Sigmoid colon (tissue), 6 donors: ENCODE measurements at regions not wholly inside any gene's neighbourhood (a gene's known extent, or its start where the extent isn't known, plus 50 kb on each side); places are given as distances from the start of the nearest gene placed in this dataset.

ENCODE experiments used
- DNase-seq: peaks from one replicate; pipeline ENCODE4 v3.0.0-alpha.2; 2019
- H3K27ac ChIP-seq, 4 donors: fragments of 200-600 bp; sonication (generic); one replicate each; pipeline ENCODE4 v1.5.1; 2016 to 2019; ENCODE audit warnings: mild to moderate bottlenecking in 1 of 4
- H3K27me3 ChIP-seq, 3 donors: fragments of 200-600 bp; sonication (generic); one replicate each; pipeline ENCODE4 v1.5.1; 2019; ENCODE audit warnings: mild to moderate bottlenecking in 1 of 3
- H3K36me3 ChIP-seq, 4 donors: fragments of 200-600 bp; sonication (generic); one replicate each; pipeline ENCODE4 v1.5.1; 2016 to 2019
- H3K4me1 ChIP-seq, 4 donors: fragments of 200-600 bp; sonication (generic); one replicate each; pipeline ENCODE4 v1.5.1; 2017 to 2019
- H3K4me3 ChIP-seq, 4 donors: fragments of 200-600 bp; sonication (generic); one replicate each; pipeline ENCODE4 v1.5.1; 2017 to 2019; ENCODE audit warnings: mild to moderate bottlenecking in 2 of 4, moderate library complexity in 1 of 4
- H3K9me3 ChIP-seq, 4 donors: fragments of 200-600 bp in 3 of 4; sonication (generic) in 3 of 4; one replicate each; pipeline versions ENCODE4 v1.5.1 to v1.6.1; 2013 to 2019
- CTCF ChIP-seq, 4 experiments: fragments of 450-650 bp in 3 of 4; fragments of 200-600 bp in 1 of 4; IDR thresholded peaks; one replicate each; pipeline ENCODE4 v1.5.1; 2016 to 2019; ENCODE audit warnings: antibody characterized with exemption in 4 of 4, mild to moderate bottlenecking in 3 of 4, moderate library complexity in 2 of 4
- EP300 ChIP-seq, 4 donors: sonication (generic); formaldehyde crosslinking; IDR thresholded peaks; one replicate each; pipeline ENCODE4 v1.6.1; 2017; ENCODE audit warnings: antibody characterized with exemption in 4 of 4
- POLR2A ChIP-seq, 2 donors: fragments of 450-650 bp; IDR thresholded peaks; one replicate each; pipeline ENCODE4 v1.6.1; 2016; ENCODE audit warnings: antibody characterized with exemption in 2 of 2, mild to moderate bottlenecking in 2 of 2, moderate library complexity in 2 of 2
- POLR2AphosphoS5 ChIP-seq, 4 donors: sonication (generic); formaldehyde crosslinking; IDR thresholded peaks; one replicate each; pipeline ENCODE4 v1.6.1; 2017; ENCODE audit warnings: antibody characterized with exemption in 4 of 4
- WGBS, 2 donors: extraction: QIAGEN DNeasy Blood & Tissue Kit; methylation state at CpG; one replicate each; pipeline ENCODE4 v1.1.7; 2013; 5-methylcytosine and 5-hydroxymethylcytosine counted together
- intact Hi-C: fragments of 100-400 bp; cut with DNase I; formaldehyde crosslinking; loops from one replicate; pipeline ENCODE4 v1.15.1; 2023
- donor health status: healthy with polysubstance abuse.
- donor health status: healthy.

GRCh38 chr13:29713839-29714238, 118.4 kb upstream of the SLC7A1 start:
- 58 to 61% methylated on average over 2 of the region's 2 CpGs for WGBS, 2 donors
- Histone ChIP-seq H3K4me1 (no peaks in the 10 kb centered on the region), H3K36me3 (no peaks in the 10 kb centered on the region), H3K27me3 (no peaks in the 10 kb centered on the region), H3K9me3 (peaks cover 0 to 5% (median 0%) of the 10 kb centered on the region in 4 donors), H3K27ac (no peak overlapping the region), H3K4me3 (no peak overlapping the region)
- no peak for TF ChIP-seq EP300 (IDR thresholded peaks at IDR 0.05)
- no peak for TF ChIP-seq POLR2AphosphoS5 (IDR thresholded peaks at IDR 0.05)
- no peak for TF ChIP-seq POLR2A (IDR thresholded peaks at IDR 0.05)
- peak in 1 of 4 experiments; percentile 17 for TF ChIP-seq CTCF (IDR thresholded peaks at IDR 0.05)
- no peak for DNase-seq
- intact Hi-C loops, result no loop called here

GRCh38 chr13:29711776-29712175, 116.3 kb upstream of the SLC7A1 start:
- H3K9me3 ChIP-seq, result peaks cover 0 to 5% (median 0%) of the 10 kb centered on the region in 4 donors
- TF ChIP-seq CTCF (IDR thresholded peaks at IDR 0.05) (no peak), EP300 (IDR thresholded peaks at IDR 0.05) (no peak), POLR2A (IDR thresholded peaks at IDR 0.05) (no peak), POLR2AphosphoS5 (IDR thresholded peaks at IDR 0.05) (no peak)
- peaks cover 0 to 3% (median 0%) of the 10 kb centered on the region in 4 donors for H3K4me1 ChIP-seq
- no peak overlapping the region for H3K4me3 ChIP-seq
- no peaks in the 10 kb centered on the region for H3K27me3 ChIP-seq
- H3K27ac ChIP-seq, result no peak overlapping the region
- intact Hi-C loops, result no loop called here
- no peaks in the 10 kb centered on the region for H3K36me3 ChIP-seq
- 77 to 85% methylated on average over 4 of the region's 4 CpGs for WGBS, 2 donors
- no peak for DNase-seq

- Histone ChIP-seq H3K27me3 (no peaks in the 10 kb centered on the region), H3K9me3 (peaks cover 0 to 5% (median 0%) of the 10 kb centered on the region in 4 donors), H3K27ac (no peak overlapping the region), H3K4me1 (peaks cover 0 to 3% (median 0%) of the 10 kb centered on the region in 4 donors), H3K4me3 (no peak overlapping the region), H3K36me3 (no peaks in the 10 kb centered on the region)
- intact Hi-C loops, result no loop called here
- TF ChIP-seq POLR2AphosphoS5 (IDR thresholded peaks at IDR 0.05) (no peak), CTCF (IDR thresholded peaks at IDR 0.05) (no peak), POLR2A (IDR thresholded peaks at IDR 0.05) (no peak), EP300 (IDR thresholded peaks at IDR 0.05) (no peak)
- no peak for DNase-seq
- WGBS, 2 donors, result 91 to 96% methylated on average over 1 of the region's 1 CpG
Measured at GRCh38 chr13:29710511-29710910, 115.0 kb upstream of the SLC7A1 start.

GRCh38 chr13:29709407-29710069, 114.0 kb upstream of the SLC7A1 start:
- Histone ChIP-seq H3K9me3 (peaks cover 0 to 5% (median 0%) of the 10 kb centered on the region in 4 donors), H3K27me3 (no peaks in the 10 kb centered on the region), H3K27ac (no peak overlapping the region), H3K4me1 (peaks cover 0 to 3% (median 0%) of the 10 kb centered on the region in 4 donors), H3K4me3 (no peak overlapping the region), H3K36me3 (no peaks in the 10 kb centered on the region)
- WGBS, 2 donors, result 18 to 56% methylated on average over 14 of the region's 14 CpGs
- intact Hi-C loops, result no loop called here
- DNase-seq, result no peak
- TF ChIP-seq EP300 (IDR thresholded peaks at IDR 0.05), result no peak

GRCh38 chr13:29707876-29708543, 112.5 kb upstream of the SLC7A1 start:
- Histone ChIP-seq H3K4me1 (peaks cover 0 to 3% (median 0%) of the 10 kb centered on the region in 4 donors), H3K9me3 (no peaks in the 10 kb centered on the region), H3K4me3 (no peak overlapping the region), H3K36me3 (no peaks in the 10 kb centered on the region), H3K27ac (no peak overlapping the region), H3K27me3 (peaks cover 0 to 1% (median 0%) of the 10 kb centered on the region in 3 donors)
- WGBS, 2 donors, result 59 to 78% methylated on average over 7 of the region's 7 CpGs
- TF ChIP-seq POLR2A (IDR thresholded peaks at IDR 0.05) (no peak), CTCF (IDR thresholded peaks at IDR 0.05) (peak in 2 of 4 experiments; percentile 13)
- intact Hi-C loops, result no loop called here
- no peak for DNase-seq
